ENCODE measurements at regions not wholly inside any gene's neighbourhood (a gene's known extent, or its start where the extent isn't known, plus 50 kb on each side); places are given as distances from the start of the nearest gene placed in this dataset.

- DNase-seq, result no peak
These were observed 386.6 kb upstream of the SPRED2 start for GRCh38 chr2:65818873-65819451.

- no peak for DNase-seq
These were observed 381.3 kb upstream of the SPRED2 start for GRCh38 chr2:65813631-65814173.

GRCh38 chr2:65812887-65813286 is 380.5 kb upstream of the SPRED2 start:
- DNase-seq, result no peak

- DNase-seq, result no peak
These were observed 375.5 kb upstream of the SPRED2 start for GRCh38 chr2:65807942-65808341.

GRCh38 chr2:65804777-65805176 is 372.4 kb upstream of the SPRED2 start:
- DNase-seq, result no peak

GRCh38 chr2:65802298-65802942 is 370.0 kb upstream of the SPRED2 start:
- DNase-seq, result no peak

- no peak for DNase-seq
These were observed 368.6 kb upstream of the SPRED2 start for GRCh38 chr2:65800998-65801397.

GRCh38 chr2:65799141-65799854 is 366.9 kb upstream of the SPRED2 start:
- DNase-seq, result no peak

GRCh38 chr2:65798641-65799040 is 366.2 kb upstream of the SPRED2 start:
- no peak for DNase-seq

- DNase-seq, result no peak
These were observed 362.6 kb upstream of the SPRED2 start for GRCh38 chr2:65794994-65795393.

- no peak for DNase-seq
These were observed 359.1 kb upstream of the SPRED2 start for GRCh38 chr2:65791404-65791975.

GRCh38 chr2:65790676-65790935 is 358.2 kb upstream of the SPRED2 start:
- DNase-seq, result no peak

- DNase-seq, result no peak
These were observed 357.7 kb upstream of the SPRED2 start for GRCh38 chr2:65789923-65790675.

GRCh38 chr2:65788556-65788955 is 356.2 kb upstream of the SPRED2 start:
- no peak for DNase-seq

- no peak for DNase-seq
These were observed 354.4 kb upstream of the SPRED2 start for GRCh38 chr2:65786765-65787164.

- no peak for DNase-seq
These were observed 353.8 kb upstream of the SPRED2 start for GRCh38 chr2:65786007-65786717.

- DNase-seq, result no peak
These were observed 350.7 kb upstream of the SPRED2 start for GRCh38 chr2:65782996-65783650.

GRCh38 chr2:65782186-65782585 is 349.8 kb upstream of the SPRED2 start:
- no peak for DNase-seq

- no peak for DNase-seq
These were observed 349.4 kb upstream of the SPRED2 start for GRCh38 chr2:65781756-65782155.

GRCh38 chr2:65779021-65779420 is 346.6 kb upstream of the SPRED2 start:
- no peak for DNase-seq

- DNase-seq, result no peak
These were observed 345.7 kb upstream of the SPRED2 start for GRCh38 chr2:65778137-65778536.

GRCh38 chr2:65775839-65776238 is 343.4 kb upstream of the SPRED2 start:
- DNase-seq, result no peak
